K562 (cell line): ENCODE measurements at regions not wholly inside any gene's neighbourhood (a gene's known extent, or its start where the extent isn't known, plus 50 kb on each side); places are given as distances from the start of the nearest gene placed in this dataset.
A peak's percentile ranks its signal among the peaks of the same experiment; 100 is the strongest.

Source experiments
- ATAC-seq: fragments of 200-7000 bp; cut with Tn5 transposase; 3 replicates; pipeline ENCODE4 v1.9.1; 2020; ENCODE audit warnings: moderate library complexity
- BruUV-seq: library from RNA; stranded (reverse); fragments of 400-500 nt; replicated peaks from 2 replicates; lab custom pipeline; 2021; lab: Mats Ljungman, UMichigan
- CTCF ChIA-PET: fragments of 300-600 bp; formaldehyde crosslinking; extraction: SDS; loops from one replicate; lab custom pipeline; 2021; ENCODE audit warnings: low intra/inter-chr PET ratio; lab: Yijun Ruan, JAX
- POLR2A ChIA-PET: fragments of 300-600, 350-650 bp; sonication (Branson Sonifier 250); formaldehyde crosslinking; extraction: SDS; loops from one replicate; lab custom pipeline; 2021; ENCODE audit warnings: antibody characterized with exemption, inconsistent platforms; lab: Yijun Ruan, JAX
- DNase-seq, 4 experiments: peaks; one replicate each; pipeline versions ENCODE4 v3.0.0 to v3.0.0-alpha.2; 2011 to 2018; ENCODE audit warnings: low spot score in 3 of 4, mixed read lengths in 3 of 4; ENCODE audit errors: extremely low read depth in 1 of 4
- FAIRE-seq: peaks from 2 replicates; lab custom pipeline; 2011; peaks lifted over from hg19 to GRCh38; lab: Jason Lieb, UNC
- H2AFZ ChIP-seq: 2 replicates; pipeline ENCODE4 v1.6.0; 2011; ENCODE audit warnings: low read depth, low read length, control low read depth, inconsistent platforms
- H3K27ac ChIP-seq: fragments of 200-600 bp; 3 replicates; pipeline ENCODE4 v1.8.0; 2011; ENCODE audit warnings: low read depth, mild to moderate bottlenecking, control low read depth, inconsistent platforms, low read length, moderate library complexity, mixed read lengths; ENCODE audit errors: extremely low read depth
- H3K27me3 ChIP-seq, 2 experiments: fragments of 300-600 bp in 1 of 2; 2 replicates in 1 of 2; 3 replicates in 1 of 2; pipeline versions ENCODE4 v1.6.0 to v1.8.0; 2011; ENCODE audit warnings: inconsistent platforms in 2 of 2, low read length in 2 of 2, mild to moderate bottlenecking in 1 of 2, mixed read lengths in 1 of 2, moderate library complexity in 1 of 2; ENCODE audit not compliant: control insufficient read depth in 2 of 2, insufficient read depth in 2 of 2
- H3K36me3 ChIP-seq: fragments of 300-600 bp; 3 replicates; pipeline ENCODE4 v1.8.0; 2011; ENCODE audit warnings: mild to moderate bottlenecking, low read length, inconsistent platforms; ENCODE audit not compliant: control insufficient read depth, insufficient read depth
- H3K4me1 ChIP-seq, 2 experiments: fragments of 200-600 bp in 1 of 2; replicated peaks in 1 of 2; 2 replicates in 1 of 2; 3 replicates in 1 of 2; pipeline versions ENCODE4 v1.5.1 to v1.8.0; 2011; ENCODE audit warnings: inconsistent platforms in 2 of 2, low read length in 2 of 2, mild to moderate bottlenecking in 1 of 2, mixed read lengths in 1 of 2, moderate library complexity in 1 of 2; ENCODE audit not compliant: control insufficient read depth in 2 of 2, insufficient read depth in 2 of 2
- H3K4me2 ChIP-seq: 2 replicates; pipeline ENCODE4 v1.6.1; 2011; ENCODE audit warnings: low read length, control low read depth, inconsistent platforms, mixed read lengths; ENCODE audit not compliant: insufficient read depth
- H3K4me3 ChIP-seq: fragments of 200-600 bp; sonication (generic), shearing (Covaris generic); 2 replicates; pipeline ENCODE4 v1.5.1; 2016; ENCODE audit warnings: control low read depth, inconsistent platforms
- H3K79me2 ChIP-seq: fragments of 200-600 bp; 3 replicates; pipeline ENCODE4 v1.8.0; 2011; ENCODE audit warnings: low read length, inconsistent platforms; ENCODE audit not compliant: control insufficient read depth, insufficient read depth
- H3K9ac ChIP-seq, 2 experiments: 2 replicates each; pipeline versions ENCODE4 v1.6.0 to v1.6.1; 2011; ENCODE audit warnings: low read depth in 2 of 2, low read length in 2 of 2, control low read depth in 1 of 2, inconsistent platforms in 1 of 2, mild to moderate bottlenecking in 1 of 2, mixed read lengths in 1 of 2; ENCODE audit not compliant: insufficient read depth in 1 of 2
- H3K9me1 ChIP-seq: one replicate; pipeline ENCODE4 v1.6.0; 2011; ENCODE audit warnings: inconsistent platforms, mild to moderate bottlenecking, low read length, moderate library complexity; ENCODE audit not compliant: control insufficient read depth, insufficient read depth
- H3K9me3 ChIP-seq: replicated peaks from 2 replicates; pipeline ENCODE4 v1.5.1; 2011; ENCODE audit warnings: low read depth, low read length, inconsistent platforms; ENCODE audit not compliant: control insufficient read depth, insufficient read depth
- H4K20me1 ChIP-seq: replicated peaks from 2 replicates; pipeline ENCODE4 v1.6.1; 2011; ENCODE audit warnings: low read length, inconsistent platforms, mixed read lengths; ENCODE audit not compliant: control insufficient read depth, insufficient read depth
- ATF4 ChIP-seq: fragments of 450-650 bp; formaldehyde crosslinking; IDR thresholded peaks from 2 replicates; pipeline ENCODE4 v1.4.0; 2022; ENCODE audit warnings: mild to moderate bottlenecking, moderate library complexity
- HNRNPLL ChIP-seq: fragments of 200-400 bp; formaldehyde crosslinking; IDR thresholded peaks from 2 replicates; pipeline ENCODE4 v1.6.1; 2017; ENCODE audit warnings: low read length, low read depth, mild to moderate bottlenecking; ENCODE audit not compliant: poor library complexity, severe bottlenecking
- ZNF695 ChIP-seq: fragments of 450-650 bp; formaldehyde crosslinking; IDR thresholded peaks from 2 replicates; pipeline ENCODE4 v1.4.0; 2020; ENCODE audit warnings: mild to moderate bottlenecking, moderate library complexity
- WGBS: fragments of 100-300 bp; shearing (Covaris generic); methylation state at CpG from one replicate; pipeline ENCODE4 v1.1.6; 2016; ENCODE audit warnings: low coverage, mixed read lengths; ENCODE audit not compliant: insufficient coverage; ENCODE audit errors: missing lambda C conversion rate; 5-methylcytosine and 5-hydroxymethylcytosine counted together
- in situ Hi-C: fragments of 300-500 bp; cut with MboI; formaldehyde crosslinking; loops from 4 replicates; pipeline ENCODE4 v1.15.0; 2018; ENCODE audit warnings: inconsistent platforms, mixed read lengths
- intact Hi-C: fragments of 100-400 bp; cut with micrococcal nuclease; formaldehyde crosslinking; loops from 2 replicates; pipeline ENCODE4 v1.14.2; 2022

DNA sequence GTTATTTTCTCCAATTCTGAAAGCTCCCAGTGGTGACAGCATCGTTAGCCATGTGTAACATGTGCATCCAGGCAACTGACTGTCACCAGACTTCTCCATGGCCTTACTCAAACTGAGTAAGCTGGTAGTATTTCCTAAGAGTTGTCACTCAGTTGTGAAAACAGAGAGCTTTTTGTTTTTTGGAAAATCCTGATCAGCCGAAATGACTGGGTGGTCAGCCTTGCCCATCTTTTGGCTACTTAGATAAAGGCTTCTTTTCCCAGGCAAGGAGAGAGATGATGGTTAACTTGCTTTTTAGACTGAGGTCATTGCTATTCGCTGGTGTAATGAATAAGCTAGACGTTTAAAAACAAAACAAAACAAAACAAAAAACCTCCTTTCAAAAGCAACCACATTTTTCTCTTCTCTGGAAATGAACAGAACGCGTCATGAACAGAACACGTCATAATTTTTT is 159.5 kb upstream of the KLF14 start:
- CTCF ChIA-PET, result interaction anchor here (0.5 to 5.2 kb wide), 2 partner anchors 77 to 147 kb away, joined by 3 to 51 read pairs; no protein-coding TSS in a partner anchor
- WGBS, result 77% methylated on average over 7 of the region's 7 CpGs
- intact Hi-C loops, result no loop called here
- ATAC-seq (no peak), FAIRE-seq (no peak)
- H3K9me1 ChIP-seq, result no peaks in the 10 kb centered on the region
- no TSS peak for BruUV-seq
- POLR2A ChIA-PET, result interaction anchor here (1.1 to 1.2 kb wide), 2 partner anchors 67 to 147 kb away, joined by 3 read pairs; no protein-coding TSS in a partner anchor
- peaks cover 6% of the 10 kb centered on the region; the same call in 2 of the 3 replicates for H3K36me3 ChIP-seq
- no peaks in the 10 kb centered on the region for H3K9me3 ChIP-seq
- no peak overlapping the region for H3K27ac ChIP-seq
- peaks cover 15 to 19% of the 10 kb centered on the region in 2 experiments for H3K4me1 ChIP-seq
- H3K4me3 ChIP-seq, result no peak overlapping the region
- no peak for TF ChIP-seq ATF4
- peak; percentile 70 for TF ChIP-seq HNRNPLL
- no peak for TF ChIP-seq ZNF695
- TF ChIP-seq, all 486 proteins: peak for 1
- H4K20me1 ChIP-seq, result 0 out of 2 replicates have a peak, but pooled peaks cover 1% of the 10 kb centered on the region
- H3K27me3 ChIP-seq, result no peaks in the 10 kb centered on the region
- H2AFZ ChIP-seq, result no peak overlapping the region
- DNase-seq, result no peak
- in situ Hi-C loops, result no loop called here
- no peak overlapping the region for H3K4me2 ChIP-seq
- no peaks in the 10 kb centered on the region for H3K79me2 ChIP-seq
- no peak overlapping the region for H3K9ac ChIP-seq
